Activated naive CD8-positive, alpha-beta T cell treated with anti-CD3 and anti-CD28 coated beads, Interleukin-2, amount 10 ng/mL, durations not matched to agents 7 days and 5 days (primary cell): ENCODE measurements at regions not wholly inside any gene's neighbourhood (a gene's known extent, or its start where the extent isn't known, plus 50 kb on each side); places are given as distances from the start of the nearest gene placed in this dataset.

Experiments used
- ATAC-seq: fragments of 150-1000 bp; cut with Tn5 transposase; one replicate; pipeline ENCODE4 v1.10.0; 2021; ENCODE audit warnings: low read depth, moderate library complexity
- POLR2A ChIA-PET: fragments of 350-600 bp; sonication (Branson Sonifier 250); formaldehyde crosslinking; loops from one replicate; lab custom pipeline; 2021; ENCODE audit warnings: antibody characterized with exemption; lab: Charles Lee
- DNase-seq: peaks from one replicate; pipeline ENCODE4 v3.0.0; 2021
- H3K27ac Mint-ChIP-seq: one replicate; pipeline ENCODE4 v1.8.0; 2022; ENCODE audit warnings: mild to moderate bottlenecking, mixed read lengths
- H3K27me3 Mint-ChIP-seq: one replicate; pipeline ENCODE4 v1.8.0; 2022; ENCODE audit warnings: mild to moderate bottlenecking, moderate library complexity, mixed read lengths
- H3K36me3 Mint-ChIP-seq: one replicate; pipeline ENCODE4 v1.8.0; 2021; ENCODE audit warnings: mild to moderate bottlenecking, mixed read lengths
- H3K4me1 Mint-ChIP-seq: one replicate; pipeline ENCODE4 v1.8.0; 2021; ENCODE audit warnings: mixed read lengths
- H3K4me3 Mint-ChIP-seq: one replicate; pipeline ENCODE4 v1.8.0; 2022; ENCODE audit warnings: mild to moderate bottlenecking, moderate library complexity, mixed read lengths
- H3K9me3 Mint-ChIP-seq: one replicate; pipeline ENCODE4 v1.8.0; 2021; ENCODE audit warnings: mixed read lengths

GRCh38 chr2:52859065-52859464 lies 908.5 kb upstream of the CHAC2 start:
- ATAC-seq (no peak), DNase-seq (no peak)
- Mint-ChIP-seq H3K4me1 (no peaks in the 10 kb centered on the region), H3K36me3 (no peaks in the 10 kb centered on the region), H3K27me3 (no peaks in the 10 kb centered on the region), H3K4me3 (no peak overlapping the region), H3K27ac (no peak overlapping the region), H3K9me3 (no peaks in the 10 kb centered on the region)
- POLR2A ChIA-PET: no interaction called here

- POLR2A ChIA-PET: no interaction called here
- Mint-ChIP-seq H3K27ac (no peak overlapping the region), H3K9me3 (no peaks in the 10 kb centered on the region), H3K4me3 (no peak overlapping the region), H3K27me3 (no peaks in the 10 kb centered on the region), H3K36me3 (no peaks in the 10 kb centered on the region), H3K4me1 (no peaks in the 10 kb centered on the region)
- ATAC-seq: no peak
- DNase-seq: no peak
Observed at GRCh38 chr2:52857722-52858121, 909.9 kb upstream of the CHAC2 start.

GRCh38 chr2:52852006-52852405 lies 915.6 kb upstream of the CHAC2 start:
- H3K36me3 Mint-ChIP-seq: no peaks in the 10 kb centered on the region
- ATAC-seq (no peak), DNase-seq (no peak)
- POLR2A ChIA-PET: no interaction called here
- no peak overlapping the region for H3K4me3 Mint-ChIP-seq
- H3K9me3 Mint-ChIP-seq: peaks cover 27% of the 10 kb centered on the region
- no peaks in the 10 kb centered on the region for H3K27me3 Mint-ChIP-seq
- H3K27ac Mint-ChIP-seq: no peak overlapping the region
- H3K4me1 Mint-ChIP-seq: no peaks in the 10 kb centered on the region

GRCh38 chr2:52844701-52845423 lies 922.7 kb upstream of the CHAC2 start:
- no peak overlapping the region for H3K27ac Mint-ChIP-seq
- no peaks in the 10 kb centered on the region for H3K36me3 Mint-ChIP-seq
- H3K4me1 Mint-ChIP-seq: no peaks in the 10 kb centered on the region
- peaks cover 13% of the 10 kb centered on the region for H3K9me3 Mint-ChIP-seq
- POLR2A ChIA-PET: no interaction called here
- ATAC-seq (no peak), DNase-seq (no peak)
- no peak overlapping the region for H3K4me3 Mint-ChIP-seq
- no peaks in the 10 kb centered on the region for H3K27me3 Mint-ChIP-seq

GRCh38 chr2:52835909-52836308 lies 931.7 kb upstream of the CHAC2 start:
- no peak for ATAC-seq
- DNase-seq: no peak
- POLR2A ChIA-PET: no interaction called here
- no peak overlapping the region for H3K27ac Mint-ChIP-seq
- H3K9me3 Mint-ChIP-seq: peaks cover 6% of the 10 kb centered on the region
- no peaks in the 10 kb centered on the region for H3K36me3 Mint-ChIP-seq
- H3K4me3 Mint-ChIP-seq: no peak overlapping the region
- H3K27me3 Mint-ChIP-seq: no peaks in the 10 kb centered on the region
- no peaks in the 10 kb centered on the region for H3K4me1 Mint-ChIP-seq

- no peaks in the 10 kb centered on the region for H3K27me3 Mint-ChIP-seq
- ATAC-seq (no peak), DNase-seq (no peak)
- H3K27ac Mint-ChIP-seq: no peak overlapping the region
- POLR2A ChIA-PET: no interaction called here
- no peaks in the 10 kb centered on the region for H3K4me1 Mint-ChIP-seq
- H3K9me3 Mint-ChIP-seq: peaks cover 6% of the 10 kb centered on the region
- H3K4me3 Mint-ChIP-seq: no peak overlapping the region
- no peaks in the 10 kb centered on the region for H3K36me3 Mint-ChIP-seq
Observed at GRCh38 chr2:52831216-52831615, 936.4 kb upstream of the CHAC2 start.

GRCh38 chr2:52828112-52828511 lies 939.5 kb upstream of the CHAC2 start:
- Mint-ChIP-seq H3K27me3 (no peaks in the 10 kb centered on the region), H3K27ac (no peak overlapping the region), H3K4me1 (no peaks in the 10 kb centered on the region), H3K36me3 (no peaks in the 10 kb centered on the region), H3K4me3 (no peak overlapping the region), H3K9me3 (peaks cover 2% of the 10 kb centered on the region)
- ATAC-seq (no peak), DNase-seq (no peak)
- POLR2A ChIA-PET: no interaction called here

GRCh38 chr2:52821631-52822030 lies 946.0 kb upstream of the CHAC2 start:
- no peak for ATAC-seq
- Mint-ChIP-seq H3K9me3 (no peaks in the 10 kb centered on the region), H3K4me1 (no peaks in the 10 kb centered on the region), H3K36me3 (no peaks in the 10 kb centered on the region), H3K4me3 (no peak overlapping the region), H3K27me3 (no peaks in the 10 kb centered on the region), H3K27ac (no peak overlapping the region)
- POLR2A ChIA-PET: no interaction called here
- DNase-seq: no peak

- no peak for ATAC-seq
- Mint-ChIP-seq H3K27ac (no peak overlapping the region), H3K27me3 (no peaks in the 10 kb centered on the region), H3K36me3 (no peaks in the 10 kb centered on the region), H3K9me3 (peaks cover 2% of the 10 kb centered on the region), H3K4me1 (no peaks in the 10 kb centered on the region), H3K4me3 (no peak overlapping the region)
- no peak for DNase-seq
- POLR2A ChIA-PET: no interaction called here
Observed at GRCh38 chr2:52818958-52819357, 948.6 kb upstream of the CHAC2 start.

GRCh38 chr2:52810460-52810859 lies 957.1 kb upstream of the CHAC2 start:
- H3K4me3 Mint-ChIP-seq: no peak overlapping the region

GRCh38 chr2:52805901-52806410 lies 961.6 kb upstream of the CHAC2 start:
- Mint-ChIP-seq H3K27me3 (no peaks in the 10 kb centered on the region), H3K36me3 (no peaks in the 10 kb centered on the region), H3K4me1 (no peaks in the 10 kb centered on the region), H3K4me3 (no peak overlapping the region), H3K9me3 (no peaks in the 10 kb centered on the region), H3K27ac (no peak overlapping the region)
- POLR2A ChIA-PET: no interaction called here
- no peak for ATAC-seq
- no peak for DNase-seq

More at GRCh38 chr2:52810460-52810859, 957.1 kb upstream of the CHAC2 start:
- H3K4me1 Mint-ChIP-seq: no peaks in the 10 kb centered on the region
- no peaks in the 10 kb centered on the region for H3K27me3 Mint-ChIP-seq
- no peaks in the 10 kb centered on the region for H3K36me3 Mint-ChIP-seq
- no peak for ATAC-seq
- H3K9me3 Mint-ChIP-seq: no peaks in the 10 kb centered on the region
- POLR2A ChIA-PET: no interaction called here
- no peak for DNase-seq
- H3K27ac Mint-ChIP-seq: no peak overlapping the region

GRCh38 chr2:52794581-52794980 lies 973.0 kb upstream of the CHAC2 start:
- H3K27me3 Mint-ChIP-seq: no peaks in the 10 kb centered on the region
- peaks cover 6% of the 10 kb centered on the region for H3K9me3 Mint-ChIP-seq
- DNase-seq (no peak), ATAC-seq (no peak)
- H3K36me3 Mint-ChIP-seq: no peaks in the 10 kb centered on the region
- no peak overlapping the region for H3K4me3 Mint-ChIP-seq
- no peaks in the 10 kb centered on the region for H3K4me1 Mint-ChIP-seq
- H3K27ac Mint-ChIP-seq: no peak overlapping the region
- POLR2A ChIA-PET: no interaction called here

- POLR2A ChIA-PET: no interaction called here
- ATAC-seq: no peak
- H3K27ac Mint-ChIP-seq: no peak overlapping the region
- H3K27me3 Mint-ChIP-seq: no peaks in the 10 kb centered on the region
- no peaks in the 10 kb centered on the region for H3K36me3 Mint-ChIP-seq
- no peaks in the 10 kb centered on the region for H3K9me3 Mint-ChIP-seq
- H3K4me3 Mint-ChIP-seq: no peak overlapping the region
- no peaks in the 10 kb centered on the region for H3K4me1 Mint-ChIP-seq
- DNase-seq: no peak
Observed at GRCh38 chr2:52779446-52779845, 988.2 kb upstream of the CHAC2 start.

GRCh38 chr2:52776571-52776970 lies 991.0 kb upstream of the CHAC2 start:
- H3K9me3 Mint-ChIP-seq: peaks cover 1% of the 10 kb centered on the region
- no peak overlapping the region for H3K4me3 Mint-ChIP-seq
- no peaks in the 10 kb centered on the region for H3K27me3 Mint-ChIP-seq
- ATAC-seq (no peak), DNase-seq (no peak)
- no peaks in the 10 kb centered on the region for H3K36me3 Mint-ChIP-seq
- no peak overlapping the region for H3K27ac Mint-ChIP-seq
- POLR2A ChIA-PET: no interaction called here
- no peaks in the 10 kb centered on the region for H3K4me1 Mint-ChIP-seq
